HepG2 (cell line): ENCODE measurements at regions not wholly inside any gene's neighbourhood (a gene's known extent, or its start where the extent isn't known, plus 50 kb on each side); places are given as distances from the start of the nearest gene placed in this dataset.

Source experiments
- ATAC-seq: fragments of 200-7000 bp; cut with Tn5 transposase; 3 replicates; pipeline ENCODE4 v1.9.1; 2020; ENCODE audit warnings: mild to moderate bottlenecking, moderate library complexity
- BruUV-seq: library from RNA; stranded (reverse); fragments of 400-500 nt; replicated peaks from 2 replicates; lab custom pipeline; 2021; lab: Mats Ljungman, UMichigan
- CTCF ChIA-PET: fragments of 300-600 bp; formaldehyde crosslinking; extraction: SDS; loops from one replicate; lab custom pipeline; 2021; ENCODE audit warnings: low total read pairs, inconsistent platforms, low intra/inter-chr PET ratio; lab: Yijun Ruan, JAX
- POLR2A ChIA-PET: fragments of 350-600 bp; sonication (Branson Sonifier 250); formaldehyde crosslinking; loops from one replicate; lab custom pipeline; 2020; ENCODE audit warnings: antibody characterized with exemption, inconsistent platforms; lab: Yijun Ruan, JAX
- DNase-seq: peaks from one replicate; pipeline ENCODE4 v3.0.0-alpha.2; 2015; ENCODE audit warnings: low spot score
- FAIRE-seq: peaks from 3 replicates; lab custom pipeline; 2011; peaks lifted over from hg19 to GRCh38; lab: Jason Lieb, UNC
- H2AFZ ChIP-seq: one replicate; pipeline ENCODE4 v1.6.1; 2011; ENCODE audit warnings: low read length, inconsistent platforms
- H3K27ac ChIP-seq: fragments of 300-600 bp; 3 replicates; pipeline ENCODE4 v1.8.0; 2011; ENCODE audit warnings: mixed run types, mild to moderate bottlenecking, mixed read lengths, low read length, inconsistent platforms; ENCODE audit not compliant: insufficient read depth; ENCODE audit errors: extremely low read length
- H3K27me3 ChIP-seq, 2 experiments: fragments of 200-600 bp in 1 of 2; 2 replicates in 1 of 2; 3 replicates in 1 of 2; pipeline versions ENCODE4 v1.6.0 to v1.8.0; 2011; ENCODE audit warnings: low read length in 2 of 2, mild to moderate bottlenecking in 2 of 2, moderate library complexity in 2 of 2, inconsistent platforms in 1 of 2; ENCODE audit not compliant: insufficient read depth in 2 of 2, control insufficient read depth in 1 of 2
- H3K36me3 ChIP-seq, 2 experiments: fragments of 200-600 bp in 1 of 2; replicated peaks in 1 of 2; 2 replicates in 1 of 2; 3 replicates in 1 of 2; pipeline versions ENCODE4 v1.5.1 to v1.8.0; 2011; ENCODE audit warnings: low read length in 2 of 2, inconsistent platforms in 1 of 2; ENCODE audit not compliant: insufficient read depth in 2 of 2, control insufficient read depth in 1 of 2
- H3K4me1 ChIP-seq: 2 replicates; pipeline ENCODE4 v1.5.1; 2012; ENCODE audit warnings: low read length, inconsistent platforms; ENCODE audit not compliant: insufficient read depth
- H3K4me2 ChIP-seq: 2 replicates; pipeline ENCODE4 v1.6.0; 2011; ENCODE audit warnings: low read depth, low read length, inconsistent platforms
- H3K4me3 ChIP-seq, 3 experiments: fragments of 200-600 bp in 1 of 3; sonication (generic), shearing (Covaris generic) in 1 of 3; replicated peaks in 1 of 3; 2 replicates each; pipeline ENCODE4 v1.5.1; 2011 to 2016; ENCODE audit warnings: low read length in 3 of 3, inconsistent platforms in 2 of 3, low read depth in 2 of 3, mild to moderate bottlenecking in 2 of 3, control low read depth in 1 of 3, mixed read lengths in 1 of 3; ENCODE audit not compliant: insufficient read depth in 1 of 3
- H3K79me2 ChIP-seq: one replicate; pipeline ENCODE4 v1.6.1; 2011; ENCODE audit warnings: low read length, inconsistent platforms; ENCODE audit not compliant: insufficient read depth
- H3K9ac ChIP-seq: 2 replicates; pipeline ENCODE4 v1.6.0; 2011; ENCODE audit warnings: mild to moderate bottlenecking, low read depth, low read length, inconsistent platforms; ENCODE audit not compliant: insufficient read depth
- H3K9me3 ChIP-seq: 2 replicates; pipeline ENCODE4 v1.5.1; 2012; ENCODE audit warnings: mild to moderate bottlenecking, low read length
- H4K20me1 ChIP-seq: 2 replicates; pipeline ENCODE4 v1.6.0; 2011; ENCODE audit warnings: inconsistent platforms, mild to moderate bottlenecking, low read length, moderate library complexity; ENCODE audit not compliant: insufficient read depth
- FUBP1 ChIP-seq: sonication (generic); formaldehyde crosslinking; IDR thresholded peaks from 2 replicates; pipeline ENCODE4 v1.5.1; 2020; ENCODE audit warnings: missing genetic modification reagents, mild to moderate bottlenecking, borderline replicate concordance
- RBM39 ChIP-seq: fragments of 200-400 bp; formaldehyde crosslinking; IDR thresholded peaks from one replicate; pipeline ENCODE4 v1.6.1; 2018; ENCODE audit warnings: antibody characterized with exemption, mild to moderate bottlenecking, low read depth, low read length; ENCODE audit not compliant: poor library complexity, severe bottlenecking
- SATB2 ChIP-seq: sonication (generic); formaldehyde crosslinking; IDR thresholded peaks from 2 replicates; pipeline ENCODE4 v1.5.0; 2020; ENCODE audit warnings: missing genetic modification reagents
- SMC3 ChIP-seq: IDR thresholded peaks from 2 replicates; pipeline ENCODE4 v1.6.1; 2011; ENCODE audit warnings: low read length, improper control_type of control experiment
- THYN1 ChIP-seq: sonication (generic); formaldehyde crosslinking; IDR thresholded peaks from 2 replicates; pipeline ENCODE4 v1.8.1; 2023; ENCODE audit warnings: low read depth, mild to moderate bottlenecking, moderate library complexity, missing genetic modification reagents, borderline replicate concordance
- U2AF1 ChIP-seq: fragments of 200-400 bp; formaldehyde crosslinking; optimal IDR thresholded peaks from 2 replicates; pipeline ENCODE3; 2017; ENCODE audit warnings: mild to moderate bottlenecking, low read depth, low read length
- ZNF431 ChIP-seq: sonication (generic); formaldehyde crosslinking; IDR thresholded peaks from 2 replicates; pipeline ENCODE4 v1.9.0; 2022; ENCODE audit warnings: missing genetic modification reagents, low read depth, mild to moderate bottlenecking, borderline replicate concordance
- ZNF577 ChIP-seq: sonication (generic); formaldehyde crosslinking; IDR thresholded peaks from 2 replicates; pipeline ENCODE4 v1.4.0; 2020; ENCODE audit warnings: mild to moderate bottlenecking, low read depth, missing genetic modification reagents, borderline replicate concordance
- ZNF639 ChIP-seq: conservative IDR thresholded peaks from 2 replicates; pipeline ENCODE4 v1.6.1; 2018; ENCODE audit warnings: missing genetic modification reagents
- WGBS: methylation state at CpG from one replicate; pipeline ENCODE4 v1.1.6; 2017; ENCODE audit warnings: low lambda C conversion rate; 5-methylcytosine and 5-hydroxymethylcytosine counted together
- in situ Hi-C: cut with HindIII; loops from 2 replicates; pipeline ENCODE4 v1.10.0; 2017; ENCODE audit warnings: low pct_unique_long_range_greater_than_20kb; ENCODE audit not compliant: extremely low pct_ligation_motif_present
- intact Hi-C: fragments of 100-400 bp; cut with micrococcal nuclease; formaldehyde crosslinking; loops from one replicate; pipeline ENCODE4 v1.10.0; 2022; ENCODE audit not compliant: unreplicated experiment

- BruUV-seq, result no TSS peak
- no peak for FAIRE-seq
- CTCF ChIA-PET, result no interaction called here
These were observed 118.2 kb downstream of the PJA1 start for GRCh38 chrX:69046996-69047490.

More at GRCh38 chrX:69046996-69047490, 118.2 kb downstream of the PJA1 start:
- Histone ChIP-seq H3K79me2 (no peaks in the 10 kb centered on the region), H3K27ac (no peak overlapping the region), H3K27me3 (no peaks in the 10 kb centered on the region), H3K36me3 (no peaks in the 10 kb centered on the region), H3K4me1 (no peaks in the 10 kb centered on the region), H3K4me2 (no peak overlapping the region), H3K4me3 (no peak overlapping the region), H3K9ac (no peak overlapping the region), H3K9me3 (no peaks in the 10 kb centered on the region), H2AFZ (no peak overlapping the region), H4K20me1 (no peaks in the 10 kb centered on the region)
- intact Hi-C loops, result no loop called here
- DNase-seq (no peak), ATAC-seq (no peak)
- POLR2A ChIA-PET, result no interaction called here
- 0% methylated on average over 1 of the region's 1 CpG for WGBS
- in situ Hi-C loops, result no loop called here
- TF ChIP-seq U2AF1, result no peak
- TF ChIP-seq RBM39, result no peak
- no peak for TF ChIP-seq ZNF577 (CRISPR knock-in tag)
- TF ChIP-seq SATB2, result no peak
- no peak for TF ChIP-seq ZNF639 (CRISPR knock-in tag)
- TF ChIP-seq SMC3, result no peak
- no peak for TF ChIP-seq FUBP1 (CRISPR knock-in tag)
- no peak for TF ChIP-seq THYN1
- TF ChIP-seq ZNF431, result no peak
